ENCODE measurements at regions not wholly inside any gene's neighbourhood (a gene's known extent, or its start where the extent isn't known, plus 50 kb on each side); places are given as distances from the start of the nearest gene placed in this dataset.

DNA sequence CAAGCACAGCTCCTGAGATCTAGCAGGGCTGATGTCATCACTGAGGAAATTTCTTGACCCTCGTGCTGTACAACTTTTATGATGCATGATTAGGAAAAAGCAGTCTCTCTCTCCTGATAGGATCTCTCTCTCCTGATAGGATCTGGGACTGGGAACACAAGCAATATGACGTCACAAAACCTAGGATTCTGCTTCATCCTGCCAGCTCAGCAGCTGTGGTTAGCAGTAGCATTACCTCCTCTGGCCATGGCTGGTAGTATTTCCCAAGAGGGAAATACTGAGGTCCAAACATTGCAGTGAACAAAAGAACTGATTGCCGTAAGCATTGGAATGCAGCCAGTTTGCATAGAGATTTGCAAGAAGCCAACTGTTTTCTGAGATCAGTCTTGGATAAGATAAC, 521.2 kb upstream of the POU3F3 start:
- TF ChIP-seq, protein P1, sequence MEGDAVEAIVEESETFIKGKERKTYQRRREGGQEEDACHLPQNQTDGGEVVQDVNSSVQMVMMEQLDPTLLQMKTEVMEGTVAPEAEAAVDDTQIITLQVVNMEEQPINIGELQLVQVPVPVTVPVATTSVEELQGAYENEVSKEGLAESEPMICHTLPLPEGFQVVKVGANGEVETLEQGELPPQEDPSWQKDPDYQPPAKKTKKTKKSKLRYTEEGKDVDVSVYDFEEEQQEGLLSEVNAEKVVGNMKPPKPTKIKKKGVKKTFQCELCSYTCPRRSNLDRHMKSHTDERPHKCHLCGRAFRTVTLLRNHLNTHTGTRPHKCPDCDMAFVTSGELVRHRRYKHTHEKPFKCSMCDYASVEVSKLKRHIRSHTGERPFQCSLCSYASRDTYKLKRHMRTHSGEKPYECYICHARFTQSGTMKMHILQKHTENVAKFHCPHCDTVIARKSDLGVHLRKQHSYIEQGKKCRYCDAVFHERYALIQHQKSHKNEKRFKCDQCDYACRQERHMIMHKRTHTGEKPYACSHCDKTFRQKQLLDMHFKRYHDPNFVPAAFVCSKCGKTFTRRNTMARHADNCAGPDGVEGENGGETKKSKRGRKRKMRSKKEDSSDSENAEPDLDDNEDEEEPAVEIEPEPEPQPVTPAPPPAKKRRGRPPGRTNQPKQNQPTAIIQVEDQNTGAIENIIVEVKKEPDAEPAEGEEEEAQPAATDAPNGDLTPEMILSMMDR (IDR thresholded peaks at IDR 0.05; ENCODE audit: insufficient read depth, low read length): no peak
- TF ChIP-seq, protein P2, sequence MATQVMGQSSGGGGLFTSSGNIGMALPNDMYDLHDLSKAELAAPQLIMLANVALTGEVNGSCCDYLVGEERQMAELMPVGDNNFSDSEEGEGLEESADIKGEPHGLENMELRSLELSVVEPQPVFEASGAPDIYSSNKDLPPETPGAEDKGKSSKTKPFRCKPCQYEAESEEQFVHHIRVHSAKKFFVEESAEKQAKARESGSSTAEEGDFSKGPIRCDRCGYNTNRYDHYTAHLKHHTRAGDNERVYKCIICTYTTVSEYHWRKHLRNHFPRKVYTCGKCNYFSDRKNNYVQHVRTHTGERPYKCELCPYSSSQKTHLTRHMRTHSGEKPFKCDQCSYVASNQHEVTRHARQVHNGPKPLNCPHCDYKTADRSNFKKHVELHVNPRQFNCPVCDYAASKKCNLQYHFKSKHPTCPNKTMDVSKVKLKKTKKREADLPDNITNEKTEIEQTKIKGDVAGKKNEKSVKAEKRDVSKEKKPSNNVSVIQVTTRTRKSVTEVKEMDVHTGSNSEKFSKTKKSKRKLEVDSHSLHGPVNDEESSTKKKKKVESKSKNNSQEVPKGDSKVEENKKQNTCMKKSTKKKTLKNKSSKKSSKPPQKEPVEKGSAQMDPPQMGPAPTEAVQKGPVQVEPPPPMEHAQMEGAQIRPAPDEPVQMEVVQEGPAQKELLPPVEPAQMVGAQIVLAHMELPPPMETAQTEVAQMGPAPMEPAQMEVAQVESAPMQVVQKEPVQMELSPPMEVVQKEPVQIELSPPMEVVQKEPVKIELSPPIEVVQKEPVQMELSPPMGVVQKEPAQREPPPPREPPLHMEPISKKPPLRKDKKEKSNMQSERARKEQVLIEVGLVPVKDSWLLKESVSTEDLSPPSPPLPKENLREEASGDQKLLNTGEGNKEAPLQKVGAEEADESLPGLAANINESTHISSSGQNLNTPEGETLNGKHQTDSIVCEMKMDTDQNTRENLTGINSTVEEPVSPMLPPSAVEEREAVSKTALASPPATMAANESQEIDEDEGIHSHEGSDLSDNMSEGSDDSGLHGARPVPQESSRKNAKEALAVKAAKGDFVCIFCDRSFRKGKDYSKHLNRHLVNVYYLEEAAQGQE (IDR thresholded peaks at IDR 0.05; ENCODE audit: insufficient replicate concordance, low read depth): no peak
- TF ChIP-seq POLR2AphosphoS5 (IDR thresholded peaks at IDR 0.05; ENCODE audit: low read depth) (no peak), SPI1 (IDR thresholded peaks at IDR 0.05; ENCODE audit: borderline replicate concordance, low read depth) (no peak)

Measured in HL-60 (cell line).